Stimulated activated naive B cell treated with anti-CD40 and anti-IgM and Interleukin-4, amounts not matched to agents 10 μg/mL and 1 μg/mL and 100 μg/mL, for 72 hours (primary cell): ENCODE measurements at regions not wholly inside any gene's neighbourhood (a gene's known extent, or its start where the extent isn't known, plus 50 kb on each side); places are given as distances from the start of the nearest gene placed in this dataset.
"Not testable (repeated sequence)": the region's sequence is repeated elsewhere in the genome, so short reads cannot be mapped to it uniquely, and the experiment has no call there.

Source experiments
- ATAC-seq, 2 donors: fragments of 150-1000 bp; cut with Tn5 transposase; replicated peaks; 2 replicates each; pipeline ENCODE4 v1.10.0; 2021; ENCODE audit warnings: moderate library complexity in 1 of 2
- DNase-seq: peaks from one replicate; pipeline ENCODE4 v3.0.0; 2021
- H3K27ac Mint-ChIP-seq: one replicate; pipeline ENCODE4 v1.8.0; 2022; ENCODE audit warnings: mild to moderate bottlenecking, mixed read lengths
- H3K27me3 Mint-ChIP-seq, 2 donors: one replicate each; pipeline ENCODE4 v1.8.0; 2022; ENCODE audit warnings: mixed read lengths in 2 of 2
- H3K36me3 Mint-ChIP-seq, 2 donors: one replicate each; pipeline ENCODE4 v1.8.0; 2022; ENCODE audit warnings: mixed read lengths in 2 of 2, mild to moderate bottlenecking in 1 of 2
- H3K4me1 Mint-ChIP-seq, 2 donors: one replicate each; pipeline ENCODE4 v1.8.0; 2022; ENCODE audit warnings: mixed read lengths in 2 of 2, mild to moderate bottlenecking in 1 of 2
- H3K4me3 Mint-ChIP-seq, 2 donors: one replicate each; pipeline ENCODE4 v1.8.0; 2022; ENCODE audit warnings: mild to moderate bottlenecking in 2 of 2, mixed read lengths in 2 of 2, moderate library complexity in 1 of 2
- H3K9me3 Mint-ChIP-seq, 2 donors: one replicate each; pipeline ENCODE4 v1.8.0; 2022; ENCODE audit warnings: mixed read lengths in 2 of 2, mild to moderate bottlenecking in 1 of 2

DNA sequence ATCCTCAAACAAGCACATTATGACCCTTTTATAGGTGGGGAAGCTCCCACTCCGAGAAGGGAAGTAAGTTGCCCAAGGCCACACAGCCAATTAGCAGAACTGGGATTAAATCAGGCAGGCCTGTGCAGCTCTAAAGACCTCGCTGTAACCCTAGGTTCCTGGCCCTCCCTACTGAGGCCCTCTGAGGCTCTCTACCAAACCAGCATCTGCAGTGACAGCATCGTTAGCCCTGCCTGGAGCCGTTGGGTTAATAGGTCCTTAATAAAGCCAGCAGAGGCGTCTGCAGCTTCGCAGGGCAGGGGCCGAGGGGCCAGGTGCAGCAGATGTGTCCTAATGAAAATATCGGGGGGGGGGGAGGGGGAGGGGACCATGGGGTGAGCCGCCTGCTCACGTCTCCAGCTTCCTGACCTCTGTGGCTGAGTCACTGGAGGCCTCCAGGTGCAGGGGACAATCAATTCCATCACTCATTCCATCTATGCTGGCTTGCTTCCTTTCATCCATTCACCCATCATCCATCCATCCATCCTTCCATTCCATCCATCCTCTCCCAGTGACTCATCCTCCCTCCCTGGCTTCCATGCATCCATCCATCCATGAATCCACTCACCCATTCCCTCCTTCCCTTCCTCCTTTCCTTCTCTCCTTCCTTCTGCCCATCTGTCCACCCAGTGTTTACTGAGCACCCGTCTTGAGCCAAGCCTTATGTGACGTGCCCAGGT is 203.9 kb downstream of the C9orf50 start:
- H3K9me3 Mint-ChIP-seq = no peaks in the 10 kb centered on the region
- H3K27ac Mint-ChIP-seq = no peak overlapping the region
- no peaks in the 10 kb centered on the region for H3K36me3 Mint-ChIP-seq
- H3K4me1 Mint-ChIP-seq = peaks cover 12 to 29% of the 10 kb centered on the region in 2 donors
- DNase-seq = no peak
- H3K4me3 Mint-ChIP-seq = no peak overlapping the region
- H3K27me3 Mint-ChIP-seq = no peaks in the 10 kb centered on the region
- no peak for ATAC-seq

- no peak for DNase-seq
- no peak for ATAC-seq
- no peak overlapping the region for H3K4me3 Mint-ChIP-seq
Measured at GRCh38 chr9:129415942-129416651, 204.8 kb downstream of the C9orf50 start.

GRCh38 chr9:129414993-129415941 is 205.6 kb downstream of the C9orf50 start:
- Mint-ChIP-seq H3K27me3 (no peaks in the 10 kb centered on the region), H3K36me3 (peaks cover 3 to 7% of the 10 kb centered on the region in 2 donors), H3K4me3 (no peak overlapping the region), H3K4me1 (peaks cover 15 to 35% of the 10 kb centered on the region in 2 donors), H3K27ac (peak overlapping the region; percentile 98), H3K9me3 (peaks cover 6 to 7% of the 10 kb centered on the region in 2 donors)
- DNase-seq = no peak
- ATAC-seq = no peak

More at GRCh38 chr9:129415942-129416651, 204.8 kb downstream of the C9orf50 start:
- Mint-ChIP-seq H3K9me3 (no peaks in the 10 kb centered on the region), H3K36me3 (no peaks in the 10 kb centered on the region), H3K27me3 (no peaks in the 10 kb centered on the region), H3K27ac (no peak overlapping the region), H3K4me1 (peaks cover 12 to 29% of the 10 kb centered on the region in 2 donors)

DNA sequence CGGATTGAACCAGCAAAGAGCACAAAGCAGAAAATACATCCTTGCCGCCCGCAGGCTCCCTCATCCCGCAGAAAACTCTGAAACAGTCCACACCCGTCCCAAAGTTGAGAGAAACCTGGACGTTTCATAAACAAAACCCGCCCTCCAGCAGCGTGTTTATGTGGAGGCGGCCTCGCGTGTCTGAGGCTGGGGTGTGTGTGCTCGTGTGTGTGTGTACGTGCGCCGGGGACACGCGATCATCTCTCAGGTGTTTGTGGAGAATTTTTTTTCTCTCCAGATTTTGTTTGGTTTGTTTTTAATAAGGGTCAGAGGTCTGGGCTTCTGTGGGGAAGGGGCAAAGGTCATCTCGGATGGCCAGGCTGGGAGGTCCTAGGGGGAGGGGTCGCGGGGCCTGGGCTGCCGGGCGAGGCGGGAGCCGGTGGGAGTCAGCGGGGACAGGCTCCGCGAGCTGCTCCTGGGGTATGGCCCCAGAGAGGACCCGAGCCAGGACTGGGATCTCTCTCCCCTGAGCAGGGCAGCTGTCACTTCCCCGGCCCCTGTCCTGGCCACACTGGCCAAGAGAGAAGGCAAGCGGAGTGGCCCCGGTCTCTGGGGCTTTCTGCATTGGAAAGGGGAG is 206.4 kb downstream of the C9orf50 start:
- ATAC-seq = peak; percentile 17 to 20
- peaks cover 18 to 35% of the 10 kb centered on the region in 2 donors for H3K4me1 Mint-ChIP-seq
- peak; percentile 21 for DNase-seq
- H3K27ac Mint-ChIP-seq = peak overlapping the region; percentile 98
- peaks cover 3 to 10% of the 10 kb centered on the region in 2 donors for H3K36me3 Mint-ChIP-seq
- no peaks in the 10 kb centered on the region for H3K27me3 Mint-ChIP-seq
- peaks cover 8 to 11% of the 10 kb centered on the region in 2 donors for H3K9me3 Mint-ChIP-seq
- peak overlapping the region; percentile 89 to 92 for H3K4me3 Mint-ChIP-seq

GRCh38 chr9:129413537-129414376 is 207.1 kb downstream of the C9orf50 start:
- Mint-ChIP-seq H3K4me1 (peaks cover 18 to 35% of the 10 kb centered on the region in 2 donors), H3K9me3 (peaks cover 8 to 11% of the 10 kb centered on the region in 2 donors), H3K36me3 (peaks cover 3 to 10% of the 10 kb centered on the region in 2 donors), H3K27me3 (no peaks in the 10 kb centered on the region), H3K27ac (peak overlapping the region; percentile 98), H3K4me3 (peak overlapping the region; percentile 89 to 92)
- peak; percentile 89 to 93 for ATAC-seq
- DNase-seq = peak; percentile 96

DNA sequence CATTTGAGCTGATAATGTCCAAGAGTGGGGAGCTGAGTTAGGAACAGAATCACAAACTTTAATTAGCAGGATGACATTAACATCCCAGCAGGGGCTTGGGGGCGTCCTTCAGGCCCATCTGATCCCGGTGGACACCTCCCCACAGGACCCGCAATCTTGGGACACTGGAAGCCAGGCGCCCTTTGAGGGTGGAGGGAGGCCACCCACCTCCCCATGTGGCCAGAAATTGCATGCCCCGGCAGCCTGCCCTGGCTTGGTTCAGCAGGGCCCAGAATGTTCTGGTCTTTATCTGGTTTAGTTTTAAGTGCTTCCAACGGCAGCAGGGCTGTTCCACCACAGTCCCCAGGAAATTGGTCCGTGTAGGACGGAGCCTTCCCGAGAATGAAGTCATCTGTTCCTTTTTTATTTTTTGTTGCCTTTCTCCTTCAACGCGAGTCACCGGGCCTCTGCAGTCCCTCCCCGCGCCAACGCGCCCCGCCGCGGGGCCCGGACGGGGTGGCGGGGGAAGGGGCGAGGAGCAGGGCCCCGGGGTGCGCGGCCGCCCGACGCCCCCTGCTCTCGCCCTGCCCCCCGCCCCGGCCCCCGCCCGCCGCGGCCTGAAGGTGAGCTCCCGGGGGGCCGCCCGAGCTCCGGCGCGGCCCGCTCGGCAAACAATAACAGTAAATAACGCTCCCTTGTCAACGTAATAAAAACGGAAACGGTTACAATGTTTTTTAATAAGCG is 207.9 kb downstream of the C9orf50 start:
- peaks cover 3 to 10% of the 10 kb centered on the region in 2 donors for H3K36me3 Mint-ChIP-seq
- peak; percentile 9 for DNase-seq
- H3K9me3 Mint-ChIP-seq = peaks cover 8 to 11% of the 10 kb centered on the region in 2 donors
- H3K4me3 Mint-ChIP-seq = peak overlapping the region; percentile 79 to 92
- no peaks in the 10 kb centered on the region for H3K27me3 Mint-ChIP-seq
- peak; percentile 8 to 44 for ATAC-seq
- H3K27ac Mint-ChIP-seq = peak overlapping the region; percentile 97
- peaks cover 18 to 35% of the 10 kb centered on the region in 2 donors for H3K4me1 Mint-ChIP-seq

DNA sequence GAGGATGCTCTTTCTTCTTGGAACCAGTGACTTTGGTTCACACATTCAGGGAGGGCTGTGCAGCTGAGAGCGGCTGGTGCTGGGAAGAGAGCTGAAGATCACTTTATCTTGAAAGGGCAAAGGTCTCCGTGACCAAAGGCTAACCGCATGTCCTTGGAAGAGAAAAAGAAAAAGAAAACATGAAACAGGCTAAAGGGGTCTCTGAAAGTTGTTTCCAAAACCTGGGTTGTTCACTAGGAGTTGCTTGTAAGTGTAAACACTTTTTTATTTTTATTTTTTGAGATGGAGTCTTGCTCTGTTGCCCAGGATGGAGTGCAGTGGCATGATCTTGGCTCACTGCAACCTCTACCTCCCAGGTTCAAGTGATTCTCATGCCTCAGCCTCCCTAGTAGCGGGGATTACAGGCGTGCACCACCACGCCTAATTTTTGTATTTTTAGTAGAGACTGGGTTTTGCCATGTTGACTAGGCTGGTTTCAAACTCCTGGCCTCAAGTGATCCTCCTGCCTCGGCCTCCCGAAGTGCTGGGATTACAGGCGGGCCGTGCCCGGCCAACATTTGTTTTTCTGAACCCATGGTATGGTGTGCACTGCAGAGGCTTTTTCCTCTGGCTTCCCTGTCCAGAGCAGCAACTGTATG is 208.6 kb downstream of the C9orf50 start:
- Mint-ChIP-seq H3K4me1 (peaks cover 18 to 35% of the 10 kb centered on the region in 2 donors), H3K9me3 (peaks cover 8 to 11% of the 10 kb centered on the region in 2 donors), H3K4me3 (peak overlapping the region; percentile 63 to 92), H3K27ac (peak overlapping the region; percentile 97), H3K36me3 (peaks cover 3 to 10% of the 10 kb centered on the region in 2 donors)
- not testable (repeated sequence) for H3K27me3 Mint-ChIP-seq, ATAC-seq, DNase-seq

- Mint-ChIP-seq H3K9me3 (peaks cover 8 to 11% of the 10 kb centered on the region in 2 donors), H3K4me1 (peaks cover 17 to 33% of the 10 kb centered on the region in 2 donors), H3K27ac (no peak overlapping the region), H3K27me3 (peaks cover 0 to 2% of the 10 kb centered on the region in 2 donors), H3K4me3 (no peak overlapping the region), H3K36me3 (peaks cover 3 to 10% of the 10 kb centered on the region in 2 donors)
- DNase-seq (no peak), ATAC-seq (no peak)
Measured at GRCh38 chr9:129411501-129412175, 209.3 kb downstream of the C9orf50 start.

GRCh38 chr9:129410226-129410625 is 210.7 kb downstream of the C9orf50 start:
- Mint-ChIP-seq H3K9me3 (peaks cover 8 to 11% of the 10 kb centered on the region in 2 donors), H3K36me3 (peaks cover 3 to 10% of the 10 kb centered on the region in 2 donors), H3K27ac (no peak overlapping the region), H3K4me1 (peaks cover 17 to 35% of the 10 kb centered on the region in 2 donors), H3K4me3 (no peak overlapping the region), H3K27me3 (peaks cover 0 to 8% of the 10 kb centered on the region in 2 donors)
- ATAC-seq = no peak
- DNase-seq = no peak

- no peak overlapping the region for H3K4me3 Mint-ChIP-seq
- ATAC-seq (no peak), DNase-seq (no peak)
- peaks cover 10 to 23% of the 10 kb centered on the region in 2 donors for H3K4me1 Mint-ChIP-seq
- H3K27ac Mint-ChIP-seq = no peak overlapping the region
- H3K27me3 Mint-ChIP-seq = peaks cover 4 to 11% of the 10 kb centered on the region in 2 donors
- peaks cover 3 to 10% of the 10 kb centered on the region in 2 donors for H3K36me3 Mint-ChIP-seq
- peaks cover 8 to 11% of the 10 kb centered on the region in 2 donors for H3K9me3 Mint-ChIP-seq
Measured at GRCh38 chr9:129408535-129409215, 212.2 kb downstream of the C9orf50 start.

DNA sequence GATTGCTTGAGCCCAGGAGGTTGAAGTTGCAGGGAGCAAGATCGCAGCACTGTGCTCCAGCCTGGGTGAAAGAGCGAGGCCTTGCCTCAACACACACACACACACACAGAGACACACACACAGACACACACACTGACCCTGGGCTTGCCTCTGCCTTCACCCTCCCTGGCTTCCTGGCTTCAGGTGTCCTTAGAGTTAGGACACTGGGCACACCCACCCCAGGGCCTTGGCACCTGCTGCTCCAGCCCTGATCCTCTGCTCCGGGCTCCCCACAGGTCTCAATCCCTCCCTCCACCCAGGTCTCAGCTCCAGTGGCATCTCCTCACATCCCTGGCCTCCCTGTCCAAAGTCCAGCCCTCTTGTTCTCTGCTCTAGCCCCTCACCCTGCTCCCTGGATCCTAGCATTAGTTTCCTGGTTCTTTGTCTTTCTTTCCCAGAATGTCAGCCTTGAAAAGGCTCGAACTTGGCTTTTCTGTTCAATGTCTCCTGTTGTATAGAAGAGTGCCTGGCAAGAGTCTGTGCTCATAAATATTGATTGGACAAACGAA is 212.9 kb downstream of the C9orf50 start:
- Mint-ChIP-seq H3K27ac (no peak overlapping the region), H3K36me3 (peaks cover 3 to 10% of the 10 kb centered on the region in 2 donors), H3K27me3 (peaks cover 7 to 16% of the 10 kb centered on the region in 2 donors), H3K4me1 (peaks cover 10 to 20% of the 10 kb centered on the region in 2 donors), H3K9me3 (peaks cover 8 to 11% of the 10 kb centered on the region in 2 donors), H3K4me3 (no peak overlapping the region)
- ATAC-seq (no peak), DNase-seq (no peak)
